ENCODE measurements at regions not wholly inside any gene's neighbourhood (a gene's known extent, or its start where the extent isn't known, plus 50 kb on each side); places are given as distances from the start of the nearest gene placed in this dataset.
"Not testable (repeated sequence)": the region's sequence is repeated elsewhere in the genome, so short reads cannot be mapped to it uniquely, and the experiment has no call there.

DNA sequence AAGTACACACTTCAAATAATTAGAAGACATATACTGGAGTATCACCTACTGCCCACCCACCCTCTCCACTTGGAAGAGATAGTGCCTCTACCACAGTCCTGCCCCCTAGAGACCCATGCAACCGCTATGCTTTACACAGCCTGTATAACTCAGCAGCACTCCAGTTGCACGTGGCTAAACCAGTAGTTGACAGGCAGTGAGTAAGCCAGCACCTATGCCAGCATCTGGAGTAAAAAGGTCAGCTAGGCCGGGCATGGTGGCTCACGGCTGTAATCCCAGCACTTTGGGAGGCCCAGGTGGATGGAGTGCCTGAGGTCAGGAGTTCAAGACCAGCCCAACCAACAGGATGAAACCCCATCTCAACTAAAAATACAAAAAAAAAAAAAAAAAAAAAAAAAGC lies 356.4 kb downstream of the NR2F1-AS1 start:
- Histone ChIP-seq H3K27ac (no peak overlapping the region), H3K4me3 (no peak overlapping the region), H3K36me3 (no peaks in the 10 kb centered on the region), H3K9me3 (no peaks in the 10 kb centered on the region), H3K4me1 (no peaks in the 10 kb centered on the region), H3K27me3 (no peaks in the 10 kb centered on the region)
- DNase-seq (no peak), ATAC-seq (no peak), FAIRE-seq (no peak)
- intact Hi-C loops (cut with DNase I) = no loop called here
- TF ChIP-seq, protein P1, sequence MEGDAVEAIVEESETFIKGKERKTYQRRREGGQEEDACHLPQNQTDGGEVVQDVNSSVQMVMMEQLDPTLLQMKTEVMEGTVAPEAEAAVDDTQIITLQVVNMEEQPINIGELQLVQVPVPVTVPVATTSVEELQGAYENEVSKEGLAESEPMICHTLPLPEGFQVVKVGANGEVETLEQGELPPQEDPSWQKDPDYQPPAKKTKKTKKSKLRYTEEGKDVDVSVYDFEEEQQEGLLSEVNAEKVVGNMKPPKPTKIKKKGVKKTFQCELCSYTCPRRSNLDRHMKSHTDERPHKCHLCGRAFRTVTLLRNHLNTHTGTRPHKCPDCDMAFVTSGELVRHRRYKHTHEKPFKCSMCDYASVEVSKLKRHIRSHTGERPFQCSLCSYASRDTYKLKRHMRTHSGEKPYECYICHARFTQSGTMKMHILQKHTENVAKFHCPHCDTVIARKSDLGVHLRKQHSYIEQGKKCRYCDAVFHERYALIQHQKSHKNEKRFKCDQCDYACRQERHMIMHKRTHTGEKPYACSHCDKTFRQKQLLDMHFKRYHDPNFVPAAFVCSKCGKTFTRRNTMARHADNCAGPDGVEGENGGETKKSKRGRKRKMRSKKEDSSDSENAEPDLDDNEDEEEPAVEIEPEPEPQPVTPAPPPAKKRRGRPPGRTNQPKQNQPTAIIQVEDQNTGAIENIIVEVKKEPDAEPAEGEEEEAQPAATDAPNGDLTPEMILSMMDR (IDR thresholded peaks at IDR 0.05) = no peak
- 82 to 83% methylated on average over 4 of the region's 4 CpGs for WGBS, 2 donors

GRCh38 chr5:93221773-93222172 lies 359.2 kb downstream of the NR2F1-AS1 start:
- intact Hi-C loops (cut with DNase I) = no loop called here
- no peak overlapping the region for H3K4me3 ChIP-seq
- FAIRE-seq (no peak), DNase-seq (no peak), ATAC-seq (no peak)
- no peak overlapping the region for H3K27ac ChIP-seq
- H3K27me3 ChIP-seq = no peaks in the 10 kb centered on the region
- TF ChIP-seq, protein P1 (IDR thresholded peaks at IDR 0.05) = no peak
- WGBS, 2 donors = 75 to 79% methylated on average over 1 of the region's 1 CpG
- H3K4me1 ChIP-seq = no peaks in the 10 kb centered on the region
- no peaks in the 10 kb centered on the region for H3K9me3 ChIP-seq
- no peaks in the 10 kb centered on the region for H3K36me3 ChIP-seq

GRCh38 chr5:93220431-93220830 lies 360.6 kb downstream of the NR2F1-AS1 start:
- H3K27ac ChIP-seq = no peak overlapping the region
- no peak overlapping the region for H3K4me3 ChIP-seq
- H3K9me3 ChIP-seq = no peaks in the 10 kb centered on the region
- no peaks in the 10 kb centered on the region for H3K4me1 ChIP-seq
- intact Hi-C loops (cut with DNase I) = no loop called here
- TF ChIP-seq, protein P1 (IDR thresholded peaks at IDR 0.05) = no peak
- H3K27me3 ChIP-seq = no peaks in the 10 kb centered on the region
- H3K36me3 ChIP-seq = no peaks in the 10 kb centered on the region
- no peak for FAIRE-seq
- 87 to 92% methylated on average over 3 of the region's 3 CpGs for WGBS, 2 donors
- no peak for DNase-seq
- ATAC-seq = no peak

DNA sequence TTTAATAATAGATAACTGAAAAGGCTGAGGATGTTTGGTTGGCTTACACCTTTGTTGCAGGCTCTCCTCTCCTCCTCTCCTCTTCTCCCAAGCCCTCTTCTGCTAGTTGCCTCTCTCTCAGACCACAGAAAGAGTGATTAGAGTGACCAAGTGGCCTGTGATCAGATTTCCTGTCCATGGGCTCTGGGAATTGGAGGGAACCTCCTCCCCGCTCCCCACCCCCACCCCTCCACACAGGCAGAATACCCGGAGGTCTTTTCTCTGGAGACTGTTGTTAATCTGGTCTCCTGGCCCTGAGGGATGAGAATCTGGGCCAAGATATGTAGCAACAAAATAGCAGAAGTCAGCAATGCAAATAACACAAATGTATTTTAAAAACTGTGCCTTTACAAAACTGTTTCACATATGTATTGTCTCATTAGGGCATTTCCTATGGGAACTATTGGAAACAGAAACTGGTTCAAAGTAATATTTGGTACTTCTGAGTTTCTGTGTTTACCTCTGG lies 361.3 kb downstream of the NR2F1-AS1 start:
- 46 to 67% methylated on average over 2 of the region's 2 CpGs for WGBS, 2 donors
- TF ChIP-seq, protein P1 (IDR thresholded peaks at IDR 0.05) = no peak
- intact Hi-C loops (cut with DNase I) = no loop called here

GRCh38 chr5:93213111-93213794 lies 367.8 kb downstream of the NR2F1-AS1 start:
- FAIRE-seq; ATAC-seq; H3K4me3 ChIP-seq; H3K27me3 ChIP-seq; DNase-seq; H3K9me3 ChIP-seq; H3K27ac ChIP-seq; H3K36me3 ChIP-seq; intact Hi-C loops (cut with DNase I); H3K4me1 ChIP-seq: not testable (repeated sequence)
- WGBS, 2 donors = 84 to 92% methylated on average over 22 to 28 of the region's 28 CpGs

More for the DNA sequence above, 361.3 kb downstream of the NR2F1-AS1 start:
- DNase-seq = no peak
- Histone ChIP-seq H3K36me3 (no peaks in the 10 kb centered on the region), H3K4me1 (no peaks in the 10 kb centered on the region), H3K27ac (no peak overlapping the region), H3K27me3 (no peaks in the 10 kb centered on the region), H3K9me3 (no peaks in the 10 kb centered on the region), H3K4me3 (no peak overlapping the region)
- no peak for FAIRE-seq
- ATAC-seq = no peak
